AG04450 (cell line): ENCODE measurements at regions not wholly inside any gene's neighbourhood (a gene's known extent, or its start where the extent isn't known, plus 50 kb on each side); places are given as distances from the start of the nearest gene placed in this dataset.
"Not testable (repeated sequence)": the region's sequence is repeated elsewhere in the genome, so short reads cannot be mapped to it uniquely, and the experiment has no call there.

Experiments used
- CTCF ChIA-PET: fragments of 300-600, 350-600 bp; formaldehyde crosslinking; extraction: SDS; loops from one replicate; lab custom pipeline; 2022; ENCODE audit warnings: antibody characterized with exemption, inconsistent platforms; lab: Charles Lee
- POLR2A ChIA-PET: fragments of 350-600 bp; formaldehyde crosslinking; extraction: SDS; loops from one replicate; lab custom pipeline; 2021; ENCODE audit warnings: antibody characterized with exemption, inconsistent platforms; lab: Yijun Ruan, JAX
- DNase-seq: peaks from one replicate; pipeline ENCODE4 v3.0.0-alpha.2; 2011; ENCODE audit warnings: low read depth, low spot score
- H3K27ac ChIP-seq: one replicate; pipeline ENCODE4 v1.5.1; 2012; ENCODE audit warnings: low read depth, low read length, control low read depth
- H3K27me3 ChIP-seq: one replicate; pipeline ENCODE4 v1.6.0; 2012; ENCODE audit warnings: low read length; ENCODE audit not compliant: control insufficient read depth, insufficient read depth
- H3K4me3 ChIP-seq: 2 replicates; pipeline ENCODE4 v1.5.1; 2011; ENCODE audit warnings: mild to moderate bottlenecking, low read depth, low read length, control low read depth
- H3K9me3 ChIP-seq: 2 replicates; pipeline ENCODE4 v1.5.1; 2012; ENCODE audit warnings: low read length; ENCODE audit not compliant: control insufficient read depth, insufficient read depth
- TF ChIP-seq, protein P1 (sequence below): IDR thresholded peaks from 2 replicates; pipeline ENCODE4 v1.5.1; 2011; ENCODE audit warnings: low read depth, low read length, control low read depth, inconsistent platforms

DNA sequence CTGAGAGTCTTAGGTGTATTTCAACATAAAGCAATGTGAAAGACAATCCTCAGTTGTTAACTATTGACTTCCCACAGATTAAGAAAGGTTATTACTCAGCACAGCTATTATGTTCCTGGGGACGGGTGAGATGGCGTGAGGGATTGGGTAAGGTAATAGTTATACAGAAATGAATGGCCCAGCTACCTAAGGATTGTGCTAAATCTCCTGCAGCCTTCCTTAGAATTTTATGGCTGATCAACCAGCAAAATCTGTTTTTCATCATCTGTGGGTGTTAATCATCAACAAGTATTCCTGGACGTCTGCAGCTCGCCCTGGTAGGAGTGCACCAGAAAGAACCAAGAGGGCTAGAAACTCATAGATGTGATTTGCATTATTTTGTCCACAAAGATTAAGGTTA is 146.0 kb upstream of the IVNS1ABP start:
- Histone ChIP-seq H3K9me3 (no peaks in the 10 kb centered on the region), H3K27ac (no peak overlapping the region), H3K27me3 (peaks cover 2% of the 10 kb centered on the region), H3K4me3 (no peak overlapping the region)
- ChIA-PET CTCF (interaction anchor here (0.6 kb wide), 1 partner anchor 199 kb away, joined by 5 read pairs; no protein-coding TSS in a partner anchor), POLR2A (interaction anchor here (0.6 kb wide), 1 partner anchor 76 kb away, joined by 3 read pairs; no protein-coding TSS in a partner anchor)
- TF ChIP-seq, protein P1, sequence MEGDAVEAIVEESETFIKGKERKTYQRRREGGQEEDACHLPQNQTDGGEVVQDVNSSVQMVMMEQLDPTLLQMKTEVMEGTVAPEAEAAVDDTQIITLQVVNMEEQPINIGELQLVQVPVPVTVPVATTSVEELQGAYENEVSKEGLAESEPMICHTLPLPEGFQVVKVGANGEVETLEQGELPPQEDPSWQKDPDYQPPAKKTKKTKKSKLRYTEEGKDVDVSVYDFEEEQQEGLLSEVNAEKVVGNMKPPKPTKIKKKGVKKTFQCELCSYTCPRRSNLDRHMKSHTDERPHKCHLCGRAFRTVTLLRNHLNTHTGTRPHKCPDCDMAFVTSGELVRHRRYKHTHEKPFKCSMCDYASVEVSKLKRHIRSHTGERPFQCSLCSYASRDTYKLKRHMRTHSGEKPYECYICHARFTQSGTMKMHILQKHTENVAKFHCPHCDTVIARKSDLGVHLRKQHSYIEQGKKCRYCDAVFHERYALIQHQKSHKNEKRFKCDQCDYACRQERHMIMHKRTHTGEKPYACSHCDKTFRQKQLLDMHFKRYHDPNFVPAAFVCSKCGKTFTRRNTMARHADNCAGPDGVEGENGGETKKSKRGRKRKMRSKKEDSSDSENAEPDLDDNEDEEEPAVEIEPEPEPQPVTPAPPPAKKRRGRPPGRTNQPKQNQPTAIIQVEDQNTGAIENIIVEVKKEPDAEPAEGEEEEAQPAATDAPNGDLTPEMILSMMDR: no peak
- DNase-seq: no peak

DNA sequence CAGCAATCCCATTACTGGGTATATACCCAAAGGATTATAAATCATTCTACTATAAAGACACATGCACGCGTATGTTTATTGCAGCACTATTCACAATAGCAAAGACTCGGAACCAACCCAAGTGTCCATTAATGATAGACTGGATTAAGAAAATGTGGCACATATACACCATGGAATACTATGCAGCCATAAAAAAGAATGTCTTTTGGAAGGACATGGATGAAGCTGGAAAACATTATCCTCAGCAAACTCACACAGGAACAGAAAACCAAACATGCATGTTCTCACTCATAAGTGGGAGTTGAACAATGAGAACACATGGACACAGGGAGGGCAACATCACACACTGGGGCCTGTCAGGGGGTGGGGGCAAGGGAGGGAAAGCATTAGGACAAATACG is 143.7 kb upstream of the IVNS1ABP start:
- DNase-seq, H3K9me3 ChIP-seq, CTCF ChIA-PET, H3K27ac ChIP-seq, H3K4me3 ChIP-seq, H3K27me3 ChIP-seq, POLR2A ChIA-PET: not testable (repeated sequence)

DNA sequence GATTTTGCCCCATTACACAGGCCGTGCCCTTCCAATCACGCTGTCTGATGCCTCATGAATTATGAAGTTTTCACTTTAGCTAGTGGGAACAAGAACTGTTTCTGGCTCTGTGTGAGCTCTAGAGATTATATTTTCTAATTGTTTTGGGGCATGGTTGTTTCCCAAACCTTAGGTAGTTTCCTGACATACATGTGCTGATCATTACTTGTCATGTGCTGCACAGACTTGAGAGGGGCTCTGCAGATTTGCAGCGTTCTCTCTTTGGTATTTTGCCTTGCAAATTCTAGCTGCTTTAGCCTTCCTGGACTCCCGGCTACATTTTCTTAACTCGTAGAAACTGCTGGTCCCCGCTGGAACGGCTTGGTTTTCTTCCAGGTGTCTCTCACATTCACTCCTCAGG is 142.1 kb upstream of the IVNS1ABP start:
- Histone ChIP-seq H3K27me3 (no peaks in the 10 kb centered on the region), H3K27ac (no peak overlapping the region), H3K4me3 (no peak overlapping the region), H3K9me3 (no peaks in the 10 kb centered on the region)
- POLR2A ChIA-PET: no interaction called here
- TF ChIP-seq, protein P1: no peak
- CTCF ChIA-PET: interaction anchor here (0.9 kb wide), 1 partner anchor 140 kb away, joined by 3 read pairs; no protein-coding TSS in a partner anchor
- DNase-seq: no peak

DNA sequence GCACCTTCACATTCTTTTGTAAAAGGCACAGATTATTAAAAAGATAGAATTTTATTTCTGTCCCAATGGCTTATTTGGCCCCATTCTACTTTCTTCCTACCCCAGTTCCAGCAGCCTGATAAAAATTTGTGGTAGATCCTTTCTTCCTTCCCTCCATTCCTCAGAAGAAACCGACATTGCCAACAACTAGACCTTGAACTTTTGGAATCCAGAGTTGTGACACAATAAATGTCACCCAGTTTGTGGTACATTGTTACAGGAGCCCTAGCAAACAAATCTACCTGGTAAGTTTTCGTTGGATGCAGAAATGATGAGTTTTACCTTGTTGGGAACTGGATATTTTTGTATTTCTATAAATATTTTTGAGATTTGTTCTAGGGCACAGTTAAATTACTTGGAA is 141.6 kb upstream of the IVNS1ABP start:
- no peak for DNase-seq
- Histone ChIP-seq H3K27me3 (no peaks in the 10 kb centered on the region), H3K9me3 (no peaks in the 10 kb centered on the region), H3K4me3 (no peak overlapping the region), H3K27ac (no peak overlapping the region)
- CTCF ChIA-PET: interaction anchor here (0.9 kb wide), 1 partner anchor 140 kb away, joined by 3 read pairs; no protein-coding TSS in a partner anchor
- TF ChIP-seq, protein P1: no peak
- POLR2A ChIA-PET: no interaction called here

DNA sequence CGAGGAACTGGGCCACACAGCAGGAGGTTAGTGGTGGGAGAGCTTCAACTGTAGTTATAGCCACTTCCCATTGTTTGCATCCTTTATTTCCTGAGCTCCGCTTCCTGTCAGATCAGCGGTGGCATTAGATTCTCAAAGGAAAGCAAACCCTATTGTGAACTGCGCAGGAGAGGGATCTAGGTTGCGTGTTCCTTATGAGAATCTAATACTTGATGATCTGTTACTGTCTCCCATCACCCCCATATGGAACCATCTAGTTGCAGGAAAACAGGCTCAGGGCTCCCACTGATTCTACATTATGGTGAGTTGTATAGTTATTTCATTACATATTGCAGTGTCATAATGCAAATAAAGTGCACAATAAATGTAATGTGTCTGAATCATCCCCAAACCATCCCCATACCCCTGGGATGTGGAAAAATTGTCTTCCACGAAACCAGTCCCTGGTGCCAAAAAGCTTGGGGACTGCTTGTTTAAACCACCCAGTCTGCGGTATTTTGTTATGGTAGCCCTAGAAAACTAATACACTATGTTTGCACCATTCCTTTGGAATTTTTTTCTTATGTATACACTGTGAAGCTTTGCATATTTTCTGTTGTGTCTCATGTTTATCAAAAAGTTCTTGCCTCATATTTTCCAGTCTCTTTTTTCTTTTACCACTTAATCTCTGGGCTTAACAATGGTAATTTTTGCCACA is 136.6 kb upstream of the IVNS1ABP start:
- Histone ChIP-seq H3K27me3 (peaks cover 2% of the 10 kb centered on the region), H3K27ac (peak overlapping the region; percentile 22), H3K4me3 (no peak overlapping the region), H3K9me3 (no peaks in the 10 kb centered on the region)
- TF ChIP-seq, protein P1: no peak
- DNase-seq: peak; percentile 82
- POLR2A ChIA-PET: no interaction called here
- CTCF ChIA-PET: no interaction called here
